Liver (tissue), 8 donors: ENCODE measurements at regions not wholly inside any gene's neighbourhood (a gene's known extent, or its start where the extent isn't known, plus 50 kb on each side); places are given as distances from the start of the nearest gene placed in this dataset.

Source experiments
- DNase-seq: peaks from one replicate; pipeline ENCODE4 v3.0.0-alpha.2; 2017; ENCODE audit warnings: low spot score
- H3K27ac ChIP-seq, 2 donors: one replicate each; pipeline ENCODE4 v1.7.0; 2013; ENCODE audit warnings: inconsistent platforms in 2 of 2, low read length in 2 of 2, control low read depth in 1 of 2, low read depth in 1 of 2, mild to moderate bottlenecking in 1 of 2
- H3K27me3 ChIP-seq, 4 donors: one replicate each; pipeline versions ENCODE4 v1.6.1 to v1.7.0; 2013; ENCODE audit warnings: low read length in 3 of 4, inconsistent platforms in 1 of 4, mild to moderate bottlenecking in 1 of 4, moderate library complexity in 1 of 4; ENCODE audit not compliant: control insufficient read depth in 4 of 4, insufficient read depth in 4 of 4
- H3K36me3 ChIP-seq, 4 donors: one replicate each; pipeline versions ENCODE4 v1.6.1 to v1.7.0; 2013; ENCODE audit warnings: low read length in 3 of 4, mild to moderate bottlenecking in 3 of 4, low read depth in 1 of 4, moderate library complexity in 1 of 4; ENCODE audit not compliant: control insufficient read depth in 4 of 4, insufficient read depth in 3 of 4
- H3K4me1 ChIP-seq, 4 donors: one replicate each; pipeline versions ENCODE4 v1.6.1 to v1.7.0; 2013; ENCODE audit warnings: low read length in 3 of 4, mild to moderate bottlenecking in 3 of 4, moderate library complexity in 1 of 4; ENCODE audit not compliant: control insufficient read depth in 4 of 4, insufficient read depth in 4 of 4
- H3K4me3 ChIP-seq, 3 donors: one replicate each; pipeline versions ENCODE4 v1.6.1 to v1.7.0; 2013; ENCODE audit warnings: low read length in 3 of 3, control low read depth in 1 of 3, low read depth in 1 of 3, mild to moderate bottlenecking in 1 of 3
- H3K9ac ChIP-seq, 2 donors: one replicate each; pipeline ENCODE4 v1.7.0; 2013; ENCODE audit warnings: low read length in 2 of 2, mild to moderate bottlenecking in 2 of 2, moderate library complexity in 2 of 2, control low read depth in 1 of 2, low read depth in 1 of 2
- H3K9me3 ChIP-seq, 4 donors: one replicate each; pipeline versions ENCODE4 v1.6.1 to v1.7.0; 2013; ENCODE audit warnings: low read length in 3 of 4; ENCODE audit not compliant: control insufficient read depth in 4 of 4
- EGR1 ChIP-seq, 2 donors: IDR thresholded peaks; 2 replicates each; pipeline ENCODE4 v1.6.1; 2016 to 2018; ENCODE audit warnings: antibody characterized with exemption in 2 of 2, low read depth in 2 of 2
- FOXA1 ChIP-seq: IDR thresholded peaks from 2 replicates; pipeline ENCODE4 v1.6.1; 2016; ENCODE audit warnings: antibody characterized with exemption
- FOXA2 ChIP-seq: IDR thresholded peaks from 2 replicates; pipeline ENCODE4 v1.6.1; 2016; ENCODE audit warnings: antibody characterized with exemption
- GABPA ChIP-seq, 2 donors: IDR thresholded peaks in 1 of 2; conservative IDR thresholded peaks in 1 of 2; 2 replicates each; pipeline ENCODE4 v1.6.1; 2016; ENCODE audit warnings: antibody characterized with exemption in 2 of 2, mild to moderate bottlenecking in 1 of 2, moderate library complexity in 1 of 2
- HNF4A ChIP-seq, 2 donors: conservative IDR thresholded peaks; 2 replicates each; pipeline ENCODE4 v1.6.1; 2016; ENCODE audit warnings: antibody characterized with exemption in 2 of 2, mild to moderate bottlenecking in 2 of 2
- HNF4G ChIP-seq: IDR thresholded peaks from 2 replicates; pipeline ENCODE4 v1.6.1; 2016; ENCODE audit warnings: antibody characterized with exemption
- JUND ChIP-seq, 2 donors: IDR thresholded peaks; 2 replicates each; pipeline ENCODE4 v1.6.1; 2016; ENCODE audit warnings: antibody characterized with exemption in 2 of 2
- NR2F2 ChIP-seq: IDR thresholded peaks from 2 replicates; pipeline ENCODE4 v1.6.1; 2016; ENCODE audit warnings: antibody characterized with exemption
- RAD21 ChIP-seq, 2 donors: IDR thresholded peaks; 2 replicates each; pipeline ENCODE4 v1.6.1; 2016; ENCODE audit warnings: antibody characterized with exemption in 2 of 2, mild to moderate bottlenecking in 2 of 2
- RXRA ChIP-seq, 2 donors: IDR thresholded peaks; 2 replicates each; pipeline ENCODE4 v1.6.1; 2017 to 2018; ENCODE audit warnings: antibody characterized with exemption in 2 of 2, mild to moderate bottlenecking in 1 of 2
- SP1 ChIP-seq: IDR thresholded peaks from 2 replicates; pipeline ENCODE4 v1.6.1; 2018; ENCODE audit warnings: antibody characterized with exemption, mild to moderate bottlenecking
- TAF1 ChIP-seq: conservative IDR thresholded peaks from 2 replicates; pipeline ENCODE4 v1.6.1; 2016; ENCODE audit warnings: antibody characterized with exemption, mild to moderate bottlenecking
- YY1 ChIP-seq: IDR thresholded peaks from 2 replicates; pipeline ENCODE4 v1.6.1; 2016; ENCODE audit warnings: antibody characterized with exemption, mild to moderate bottlenecking
- WGBS: extraction: QIAGEN DNeasy Blood & Tissue Kit; methylation state at CpG from one replicate; pipeline ENCODE4 v1.1.7; 2013; 5-methylcytosine and 5-hydroxymethylcytosine counted together
- TF ChIP-seq, protein P1 (sequence below): IDR thresholded peaks from 2 replicates; pipeline ENCODE4 v1.6.1; 2016; ENCODE audit warnings: antibody characterized with exemption, mild to moderate bottlenecking
- TF ChIP-seq, protein P2 (sequence below): IDR thresholded peaks from 2 replicates; pipeline ENCODE4 v1.6.1; 2016; ENCODE audit warnings: antibody characterized with exemption
- TF ChIP-seq, protein P3 (sequence below): IDR thresholded peaks from 2 replicates; pipeline ENCODE4 v1.6.1; 2016; ENCODE audit warnings: antibody characterized with exemption
- TF ChIP-seq, protein P4 (sequence below): IDR thresholded peaks from 2 replicates; pipeline ENCODE4 v1.6.1; 2016; ENCODE audit warnings: antibody characterized with exemption
- TF ChIP-seq, protein P5 (sequence below): fragments of 150-350 bp; IDR thresholded peaks from 2 replicates; pipeline ENCODE4 v1.5.1; 2017; ENCODE audit warnings: improper control_type of control experiment, low read depth, low read length; ENCODE audit not compliant: missing input control
- donor health status: healthy.
- donor health status: healthy.
- donor health status: healthy.
- donor health status: healthy.
- donor health status: healthy.

DNA sequence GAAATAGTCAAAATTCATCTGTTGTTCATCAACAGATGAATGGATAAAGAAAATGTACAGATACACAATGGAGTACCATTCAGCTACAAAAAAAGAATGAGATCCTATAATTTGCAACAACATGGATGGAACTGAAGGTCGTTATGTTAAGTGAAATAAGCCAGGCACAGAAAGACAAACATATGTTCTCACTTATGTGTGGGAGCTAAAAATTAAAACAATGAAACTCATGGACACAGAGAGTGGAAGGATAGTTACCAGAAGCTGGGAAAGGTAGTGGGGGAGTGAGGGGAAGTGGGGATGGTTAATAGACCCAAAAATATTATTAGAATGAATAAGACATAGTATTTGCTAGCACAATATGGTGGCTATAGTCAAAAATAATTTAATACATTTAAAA is 70.0 kb upstream of the KCNMA1 start:
- TF ChIP-seq TAF1 (no peak), FOXA2 (no peak), HNF4A (conservative IDR thresholded peaks at IDR 0.05) (no peak), EGR1 (IDR thresholded peaks at IDR 0.05; ENCODE audit: low read depth in 2 of 2) (no peak), YY1 (no peak), FOXA1 (no peak), RAD21 (IDR thresholded peaks at IDR 0.05) (no peak), JUND (IDR thresholded peaks at IDR 0.05) (no peak), HNF4G (no peak), RXRA (IDR thresholded peaks at IDR 0.05) (no peak), NR2F2 (no peak), SP1 (no peak), GABPA (IDR thresholded peaks at IDR 0.05 in 1 of 2, conservative IDR thresholded peaks at IDR 0.05 in 1 of 2) (no peak)
- TF ChIP-seq, protein P1, sequence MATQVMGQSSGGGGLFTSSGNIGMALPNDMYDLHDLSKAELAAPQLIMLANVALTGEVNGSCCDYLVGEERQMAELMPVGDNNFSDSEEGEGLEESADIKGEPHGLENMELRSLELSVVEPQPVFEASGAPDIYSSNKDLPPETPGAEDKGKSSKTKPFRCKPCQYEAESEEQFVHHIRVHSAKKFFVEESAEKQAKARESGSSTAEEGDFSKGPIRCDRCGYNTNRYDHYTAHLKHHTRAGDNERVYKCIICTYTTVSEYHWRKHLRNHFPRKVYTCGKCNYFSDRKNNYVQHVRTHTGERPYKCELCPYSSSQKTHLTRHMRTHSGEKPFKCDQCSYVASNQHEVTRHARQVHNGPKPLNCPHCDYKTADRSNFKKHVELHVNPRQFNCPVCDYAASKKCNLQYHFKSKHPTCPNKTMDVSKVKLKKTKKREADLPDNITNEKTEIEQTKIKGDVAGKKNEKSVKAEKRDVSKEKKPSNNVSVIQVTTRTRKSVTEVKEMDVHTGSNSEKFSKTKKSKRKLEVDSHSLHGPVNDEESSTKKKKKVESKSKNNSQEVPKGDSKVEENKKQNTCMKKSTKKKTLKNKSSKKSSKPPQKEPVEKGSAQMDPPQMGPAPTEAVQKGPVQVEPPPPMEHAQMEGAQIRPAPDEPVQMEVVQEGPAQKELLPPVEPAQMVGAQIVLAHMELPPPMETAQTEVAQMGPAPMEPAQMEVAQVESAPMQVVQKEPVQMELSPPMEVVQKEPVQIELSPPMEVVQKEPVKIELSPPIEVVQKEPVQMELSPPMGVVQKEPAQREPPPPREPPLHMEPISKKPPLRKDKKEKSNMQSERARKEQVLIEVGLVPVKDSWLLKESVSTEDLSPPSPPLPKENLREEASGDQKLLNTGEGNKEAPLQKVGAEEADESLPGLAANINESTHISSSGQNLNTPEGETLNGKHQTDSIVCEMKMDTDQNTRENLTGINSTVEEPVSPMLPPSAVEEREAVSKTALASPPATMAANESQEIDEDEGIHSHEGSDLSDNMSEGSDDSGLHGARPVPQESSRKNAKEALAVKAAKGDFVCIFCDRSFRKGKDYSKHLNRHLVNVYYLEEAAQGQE = no peak
- TF ChIP-seq, protein P2, sequence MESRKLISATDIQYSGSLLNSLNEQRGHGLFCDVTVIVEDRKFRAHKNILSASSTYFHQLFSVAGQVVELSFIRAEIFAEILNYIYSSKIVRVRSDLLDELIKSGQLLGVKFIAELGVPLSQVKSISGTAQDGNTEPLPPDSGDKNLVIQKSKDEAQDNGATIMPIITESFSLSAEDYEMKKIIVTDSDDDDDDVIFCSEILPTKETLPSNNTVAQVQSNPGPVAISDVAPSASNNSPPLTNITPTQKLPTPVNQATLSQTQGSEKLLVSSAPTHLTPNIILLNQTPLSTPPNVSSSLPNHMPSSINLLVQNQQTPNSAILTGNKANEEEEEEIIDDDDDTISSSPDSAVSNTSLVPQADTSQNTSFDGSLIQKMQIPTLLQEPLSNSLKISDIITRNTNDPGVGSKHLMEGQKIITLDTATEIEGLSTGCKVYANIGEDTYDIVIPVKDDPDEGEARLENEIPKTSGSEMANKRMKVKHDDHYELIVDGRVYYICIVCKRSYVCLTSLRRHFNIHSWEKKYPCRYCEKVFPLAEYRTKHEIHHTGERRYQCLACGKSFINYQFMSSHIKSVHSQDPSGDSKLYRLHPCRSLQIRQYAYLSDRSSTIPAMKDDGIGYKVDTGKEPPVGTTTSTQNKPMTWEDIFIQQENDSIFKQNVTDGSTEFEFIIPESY = no peak
- TF ChIP-seq, protein P3, sequence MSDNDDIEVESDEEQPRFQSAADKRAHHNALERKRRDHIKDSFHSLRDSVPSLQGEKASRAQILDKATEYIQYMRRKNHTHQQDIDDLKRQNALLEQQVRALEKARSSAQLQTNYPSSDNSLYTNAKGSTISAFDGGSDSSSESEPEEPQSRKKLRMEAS = no peak
- TF ChIP-seq, protein P4, sequence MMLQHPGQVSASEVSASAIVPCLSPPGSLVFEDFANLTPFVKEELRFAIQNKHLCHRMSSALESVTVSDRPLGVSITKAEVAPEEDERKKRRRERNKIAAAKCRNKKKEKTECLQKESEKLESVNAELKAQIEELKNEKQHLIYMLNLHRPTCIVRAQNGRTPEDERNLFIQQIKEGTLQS = no peak
- TF ChIP-seq, protein P5, sequence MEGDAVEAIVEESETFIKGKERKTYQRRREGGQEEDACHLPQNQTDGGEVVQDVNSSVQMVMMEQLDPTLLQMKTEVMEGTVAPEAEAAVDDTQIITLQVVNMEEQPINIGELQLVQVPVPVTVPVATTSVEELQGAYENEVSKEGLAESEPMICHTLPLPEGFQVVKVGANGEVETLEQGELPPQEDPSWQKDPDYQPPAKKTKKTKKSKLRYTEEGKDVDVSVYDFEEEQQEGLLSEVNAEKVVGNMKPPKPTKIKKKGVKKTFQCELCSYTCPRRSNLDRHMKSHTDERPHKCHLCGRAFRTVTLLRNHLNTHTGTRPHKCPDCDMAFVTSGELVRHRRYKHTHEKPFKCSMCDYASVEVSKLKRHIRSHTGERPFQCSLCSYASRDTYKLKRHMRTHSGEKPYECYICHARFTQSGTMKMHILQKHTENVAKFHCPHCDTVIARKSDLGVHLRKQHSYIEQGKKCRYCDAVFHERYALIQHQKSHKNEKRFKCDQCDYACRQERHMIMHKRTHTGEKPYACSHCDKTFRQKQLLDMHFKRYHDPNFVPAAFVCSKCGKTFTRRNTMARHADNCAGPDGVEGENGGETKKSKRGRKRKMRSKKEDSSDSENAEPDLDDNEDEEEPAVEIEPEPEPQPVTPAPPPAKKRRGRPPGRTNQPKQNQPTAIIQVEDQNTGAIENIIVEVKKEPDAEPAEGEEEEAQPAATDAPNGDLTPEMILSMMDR = no peak
- Histone ChIP-seq H3K9me3 (peaks cover 0 to 2% (median 0%) of the 10 kb centered on the region in 4 donors), H3K36me3 (no peaks in the 10 kb centered on the region), H3K9ac (no peak overlapping the region), H3K4me3 (no peak overlapping the region), H3K4me1 (peaks cover 0 to 6% (median 3%) of the 10 kb centered on the region in 4 donors), H3K27me3 (peaks cover 0 to 5% (median 0%) of the 10 kb centered on the region in 4 donors), H3K27ac (no peak overlapping the region)
- DNase-seq = no peak
- WGBS = 71% methylated on average over 1 of the region's 1 CpG
